ENCODE measurements at regions not wholly inside any gene's neighbourhood (a gene's known extent, or its start where the extent isn't known, plus 50 kb on each side); places are given as distances from the start of the nearest gene placed in this dataset.

DNA sequence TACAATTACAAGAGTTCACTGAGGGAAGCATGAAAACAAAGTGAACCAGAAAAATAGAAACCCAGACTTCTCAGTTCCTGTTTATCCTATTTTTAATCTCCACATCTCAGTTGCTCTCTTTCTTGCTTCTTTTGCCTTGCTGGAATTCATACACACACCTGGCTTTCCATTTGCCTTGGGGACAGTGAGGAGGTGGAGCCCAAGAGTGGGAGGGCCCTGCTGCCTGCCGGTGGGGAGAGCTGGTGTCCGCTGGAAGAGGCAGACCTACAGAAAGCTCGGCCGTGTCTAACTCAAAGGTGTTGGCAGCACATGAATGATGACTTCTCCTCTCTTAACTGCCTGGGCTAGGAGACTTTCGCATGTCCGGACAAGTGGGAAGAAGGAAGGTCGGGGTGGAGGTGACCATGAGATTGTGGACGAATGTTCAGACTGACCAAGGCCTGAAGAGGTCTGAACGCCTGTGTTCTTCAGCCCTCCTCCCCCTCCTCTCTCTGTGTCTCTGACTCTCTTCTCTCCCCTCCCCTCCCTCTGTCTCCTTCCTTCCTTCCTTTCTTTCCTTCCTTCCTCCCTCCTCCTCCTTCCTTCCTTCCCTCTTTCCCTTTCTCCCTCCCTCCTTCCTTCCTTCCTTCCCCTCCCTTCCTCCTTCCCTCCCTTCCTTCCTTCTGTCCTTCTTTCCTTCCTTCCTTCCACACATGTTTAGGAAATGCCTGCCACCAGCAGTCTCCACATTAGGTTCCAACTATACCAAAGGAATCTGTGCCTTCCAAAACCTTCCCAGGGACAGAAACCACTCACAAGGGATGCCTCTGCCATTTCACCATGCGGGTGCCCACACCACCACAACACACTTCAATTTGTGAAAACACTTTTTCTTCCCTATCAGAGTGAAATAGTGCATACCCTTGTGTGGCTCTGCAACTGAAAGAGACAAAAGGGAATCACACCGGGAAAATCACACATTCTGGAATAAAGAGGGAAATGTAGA lies 157.3 kb upstream of the RUNX1 start:
- TF ChIP-seq GATA2 (IDR thresholded peaks at IDR 0.05; ENCODE audit: low read depth, low read length) (no peak), GATA3 (IDR thresholded peaks at IDR 0.05; ENCODE audit: low read depth, low read length) (no peak)

DNA sequence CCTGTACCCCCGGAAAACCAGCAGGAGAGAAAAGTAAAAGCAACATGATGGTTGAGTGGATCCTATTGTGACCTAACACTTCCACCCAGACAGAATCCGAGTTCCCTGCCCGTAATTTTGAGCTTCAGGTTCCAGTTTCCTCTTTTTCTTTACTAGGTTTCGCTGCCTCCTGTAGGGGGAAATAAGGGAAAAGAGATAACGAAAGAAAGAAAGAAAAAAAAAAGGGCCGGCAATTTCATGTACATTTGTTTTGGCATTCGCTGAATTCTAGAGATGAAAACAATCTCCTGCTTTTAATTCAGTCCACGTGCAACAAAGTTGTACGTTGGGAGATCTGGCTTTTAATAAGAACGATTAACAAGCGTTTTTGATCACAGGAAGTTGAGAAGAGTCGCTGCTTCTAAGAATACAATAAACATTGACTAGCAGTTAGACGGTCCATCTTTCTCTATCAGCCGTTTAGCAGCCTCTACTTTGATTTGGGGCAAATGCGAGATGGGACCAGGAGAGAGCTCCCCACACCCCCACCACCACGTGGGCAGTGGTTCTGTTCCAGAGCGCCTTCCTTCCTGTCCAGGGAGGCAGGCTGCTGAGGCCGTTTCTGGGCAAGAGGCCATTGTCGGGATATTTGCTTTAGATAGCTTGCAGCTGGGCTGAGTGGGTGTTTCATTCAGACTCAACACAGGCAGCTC lies 155.9 kb upstream of the RUNX1 start:
- TF ChIP-seq GATA3 (IDR thresholded peaks at IDR 0.05; ENCODE audit: low read depth, low read length): no peak
- TF ChIP-seq GATA2 (IDR thresholded peaks at IDR 0.05; ENCODE audit: low read depth, low read length): no peak

DNA sequence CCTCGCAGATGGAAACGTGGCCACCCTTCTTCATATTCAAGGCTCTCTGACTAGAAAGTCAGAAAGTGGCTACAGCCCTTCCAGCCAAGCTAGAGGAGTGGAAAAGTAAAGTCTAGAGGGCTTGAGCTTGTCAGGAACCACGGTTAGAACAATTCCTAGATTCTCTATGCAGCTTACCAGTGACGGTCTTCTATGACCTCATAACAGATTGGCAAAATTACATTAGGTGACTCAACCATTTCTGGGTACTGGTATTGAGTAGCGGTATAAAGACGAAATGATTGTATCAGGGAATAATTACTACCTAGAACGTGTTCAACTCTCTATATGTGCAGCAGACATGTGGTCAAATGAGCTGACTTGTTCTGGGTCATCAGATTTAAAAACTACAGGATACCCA lies 155.0 kb upstream of the RUNX1 start:
- TF ChIP-seq GATA2 (IDR thresholded peaks at IDR 0.05; ENCODE audit: low read depth, low read length): no peak
- TF ChIP-seq GATA3 (IDR thresholded peaks at IDR 0.05; ENCODE audit: low read depth, low read length): no peak

DNA sequence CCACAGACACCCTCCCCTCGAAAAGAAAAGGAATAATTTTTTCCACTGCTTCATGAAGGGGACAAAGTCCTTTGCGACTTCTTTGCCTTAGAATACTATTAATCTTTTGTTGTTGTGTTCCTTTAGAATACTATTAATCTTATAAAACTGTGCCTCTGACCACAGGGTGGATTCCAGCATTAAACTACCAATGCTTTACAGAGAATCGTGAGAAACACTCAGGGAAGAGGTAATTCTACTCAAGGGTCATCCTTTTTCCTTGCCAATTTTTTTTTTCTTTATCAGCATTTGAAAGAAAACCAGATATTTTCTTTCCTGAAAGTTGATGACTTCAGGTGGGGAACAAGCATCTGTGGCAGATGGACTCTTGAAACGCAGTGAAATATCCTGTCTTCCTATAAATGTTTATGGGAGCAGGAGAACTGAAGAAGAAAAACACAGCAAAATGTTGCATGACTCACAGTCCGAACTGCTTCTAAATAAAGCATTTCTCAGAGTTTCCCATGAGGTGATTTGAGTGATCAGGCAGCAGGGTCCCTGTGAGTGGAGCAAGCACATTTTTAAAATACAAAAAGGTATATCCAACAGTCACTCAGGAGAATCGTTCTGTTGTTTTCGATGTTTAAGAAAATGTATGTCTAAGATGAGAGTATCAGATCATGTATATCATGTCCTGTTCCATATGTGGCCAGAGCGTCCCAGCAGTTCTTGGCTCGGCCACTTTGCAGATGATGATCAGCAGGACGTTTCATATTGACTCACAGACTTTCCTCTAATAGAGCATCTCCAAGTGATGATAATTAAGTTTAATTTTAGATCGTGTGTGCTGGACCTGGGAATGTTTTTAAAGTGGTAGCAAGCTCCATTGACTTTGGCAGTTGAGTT lies 154.2 kb upstream of the RUNX1 start:
- no peak for TF ChIP-seq GATA2 (IDR thresholded peaks at IDR 0.05; ENCODE audit: low read depth, low read length)
- TF ChIP-seq GATA3 (IDR thresholded peaks at IDR 0.05; ENCODE audit: low read depth, low read length): no peak

DNA sequence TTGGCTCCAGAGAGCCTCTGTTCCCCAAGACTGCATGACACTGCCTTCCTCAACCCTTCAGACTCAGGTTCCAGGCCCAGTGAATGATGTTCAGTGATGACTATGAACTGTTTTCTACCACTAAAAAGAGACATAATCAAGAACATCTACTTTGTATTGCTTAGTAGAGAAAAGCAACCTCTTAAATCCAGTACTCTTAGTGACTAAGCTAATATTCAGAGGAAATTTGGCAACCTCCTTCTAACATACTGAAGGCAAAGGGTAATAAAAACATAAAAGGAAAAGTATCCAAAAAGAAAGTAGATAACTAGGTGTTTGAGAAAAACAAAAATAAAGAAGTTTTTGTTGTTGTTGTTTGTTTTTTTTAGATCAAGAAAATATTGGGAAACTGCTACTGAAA lies 153.3 kb upstream of the RUNX1 start:
- TF ChIP-seq GATA3 (IDR thresholded peaks at IDR 0.05; ENCODE audit: low read depth, low read length) (no peak), GATA2 (IDR thresholded peaks at IDR 0.05; ENCODE audit: low read depth, low read length) (no peak)

DNA sequence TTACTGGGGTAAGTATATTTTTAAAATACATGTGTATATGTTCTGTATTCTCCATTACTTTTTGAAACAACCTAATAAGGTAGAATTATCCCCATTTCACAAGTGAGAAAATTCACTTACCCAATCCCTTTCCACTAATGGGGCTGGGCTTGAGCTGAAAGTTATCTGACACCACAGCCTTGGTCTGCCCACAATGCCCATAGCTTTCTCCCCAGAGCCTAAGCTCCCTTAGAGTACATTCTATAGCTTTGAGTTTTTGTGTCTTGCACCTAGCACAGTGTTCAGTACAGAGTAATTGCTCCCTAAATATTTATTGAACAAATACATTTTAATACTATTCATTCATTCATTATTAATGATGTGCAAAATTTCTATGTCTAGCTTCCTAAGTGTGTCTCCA lies 152.7 kb upstream of the RUNX1 start:
- TF ChIP-seq GATA3 (IDR thresholded peaks at IDR 0.05; ENCODE audit: low read depth, low read length) (no peak), GATA2 (IDR thresholded peaks at IDR 0.05; ENCODE audit: low read depth, low read length) (no peak)

DNA sequence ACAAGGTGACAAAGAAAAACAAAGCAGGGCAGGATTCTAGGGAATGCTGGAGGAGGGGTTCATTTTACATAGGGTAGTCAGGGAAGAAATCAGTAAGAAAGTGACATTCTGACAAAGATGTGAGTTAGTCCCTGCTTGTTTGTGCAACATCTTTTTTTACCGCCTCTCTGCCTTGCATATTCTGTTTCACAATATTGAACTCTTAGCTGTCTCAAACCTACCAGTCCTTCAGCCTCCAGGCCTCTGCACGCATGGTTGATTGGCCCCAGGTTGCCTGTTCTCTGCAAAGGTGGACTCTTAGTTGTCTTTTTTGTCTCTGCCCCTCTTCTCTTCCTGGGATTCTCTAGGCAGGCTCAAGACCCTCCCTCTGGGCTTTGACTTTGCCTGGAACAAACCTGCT lies 152.2 kb upstream of the RUNX1 start:
- no peak for TF ChIP-seq GATA3 (IDR thresholded peaks at IDR 0.05; ENCODE audit: low read depth, low read length)
- TF ChIP-seq GATA2 (IDR thresholded peaks at IDR 0.05; ENCODE audit: low read depth, low read length): no peak

DNA sequence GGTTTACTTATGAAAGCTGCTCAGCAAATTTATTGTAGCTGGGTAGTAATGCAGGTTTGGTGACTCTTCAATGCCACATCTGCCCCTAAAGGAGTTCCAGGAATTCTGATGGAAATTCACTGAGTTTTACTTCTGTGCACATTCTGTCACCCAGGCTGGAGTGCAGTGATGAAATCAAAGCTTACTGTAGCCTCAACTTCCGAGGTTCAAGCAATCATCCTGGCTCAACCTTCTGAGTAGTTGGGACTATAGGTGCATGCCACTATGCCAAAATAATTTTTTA lies 150.6 kb upstream of the RUNX1 start:
- TF ChIP-seq GATA3 (IDR thresholded peaks at IDR 0.05; ENCODE audit: low read depth, low read length): no peak
- TF ChIP-seq GATA2 (IDR thresholded peaks at IDR 0.05; ENCODE audit: low read depth, low read length): no peak

DNA sequence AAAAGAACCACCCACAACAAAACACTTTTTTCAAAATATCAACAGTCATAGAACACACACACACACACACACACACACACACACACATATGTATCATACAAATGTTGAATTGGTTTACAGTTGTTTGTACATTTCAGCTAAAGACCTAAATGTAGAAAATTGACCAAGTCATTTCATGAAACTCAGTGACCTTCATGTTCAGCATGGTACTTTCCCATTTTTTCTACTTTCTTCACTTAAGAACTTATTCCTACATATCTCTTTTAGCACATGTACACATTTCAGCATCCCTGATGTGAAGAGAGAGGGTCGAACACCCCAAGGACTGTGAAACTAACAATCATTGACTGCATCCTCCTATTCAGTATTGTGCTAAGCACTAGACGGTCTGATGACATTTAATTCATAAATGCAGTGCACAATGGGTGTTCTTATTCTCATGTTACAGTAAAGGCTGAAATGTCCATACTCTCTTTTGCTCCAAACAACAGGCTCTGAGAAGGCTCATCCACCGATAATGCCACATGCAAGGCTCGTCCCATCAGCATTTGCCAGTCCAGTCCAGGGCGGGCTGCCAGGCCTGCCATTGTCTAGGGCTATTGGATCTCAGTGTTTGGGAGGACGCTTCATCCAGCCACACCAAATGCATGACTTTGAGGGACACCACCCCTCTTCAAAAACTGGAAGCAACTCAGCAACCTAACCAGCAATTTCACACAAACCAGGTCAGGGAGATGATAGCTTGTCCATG lies 150.1 kb upstream of the RUNX1 start:
- TF ChIP-seq GATA3 (IDR thresholded peaks at IDR 0.05; ENCODE audit: low read depth, low read length) (no peak), GATA2 (IDR thresholded peaks at IDR 0.05; ENCODE audit: low read depth, low read length) (no peak)

DNA sequence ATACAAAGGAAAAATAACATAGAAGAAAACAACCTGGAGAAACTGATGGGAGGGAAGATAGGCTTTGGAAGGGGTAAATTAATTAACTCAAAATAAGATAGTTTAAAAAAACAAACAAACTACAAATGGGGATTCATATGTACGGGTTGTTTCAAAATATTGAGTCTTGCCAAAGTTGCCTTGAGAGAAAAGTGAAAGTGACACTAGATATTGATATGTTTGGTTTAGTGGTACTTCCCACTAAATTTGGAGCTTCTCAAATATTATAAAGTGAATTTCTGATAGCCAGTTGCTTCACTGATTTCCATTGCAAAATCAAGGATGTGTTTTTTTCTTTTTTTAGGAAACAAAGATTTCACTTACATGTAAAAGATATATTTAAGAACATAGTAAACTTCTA lies 149.5 kb upstream of the RUNX1 start:
- TF ChIP-seq GATA2 (IDR thresholded peaks at IDR 0.05; ENCODE audit: low read depth, low read length) (no peak), GATA3 (IDR thresholded peaks at IDR 0.05; ENCODE audit: low read depth, low read length) (no peak)

DNA sequence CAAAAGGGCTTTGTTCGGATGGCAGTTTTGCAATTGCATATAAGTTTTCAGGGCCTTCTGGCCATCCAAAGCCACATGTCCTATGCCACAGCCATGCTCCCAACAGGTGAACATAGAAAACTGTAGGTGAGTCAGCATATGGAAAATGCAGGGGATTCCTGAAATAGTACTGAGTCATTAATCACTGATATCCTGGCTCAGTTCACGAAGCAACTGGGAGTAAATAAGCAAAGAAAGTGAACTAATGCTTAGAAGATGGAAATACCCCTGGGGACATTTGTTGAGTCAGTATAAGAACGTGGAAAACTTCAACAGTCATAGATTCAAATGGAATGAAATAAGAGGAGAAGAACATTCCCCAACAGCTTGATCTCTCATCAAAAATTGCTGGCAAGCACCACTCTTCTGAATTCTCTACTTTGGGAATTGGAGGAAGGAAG lies 148.9 kb upstream of the RUNX1 start:
- TF ChIP-seq GATA2 (IDR thresholded peaks at IDR 0.05; ENCODE audit: low read depth, low read length): no peak
- TF ChIP-seq GATA3 (IDR thresholded peaks at IDR 0.05; ENCODE audit: low read depth, low read length): no peak

DNA sequence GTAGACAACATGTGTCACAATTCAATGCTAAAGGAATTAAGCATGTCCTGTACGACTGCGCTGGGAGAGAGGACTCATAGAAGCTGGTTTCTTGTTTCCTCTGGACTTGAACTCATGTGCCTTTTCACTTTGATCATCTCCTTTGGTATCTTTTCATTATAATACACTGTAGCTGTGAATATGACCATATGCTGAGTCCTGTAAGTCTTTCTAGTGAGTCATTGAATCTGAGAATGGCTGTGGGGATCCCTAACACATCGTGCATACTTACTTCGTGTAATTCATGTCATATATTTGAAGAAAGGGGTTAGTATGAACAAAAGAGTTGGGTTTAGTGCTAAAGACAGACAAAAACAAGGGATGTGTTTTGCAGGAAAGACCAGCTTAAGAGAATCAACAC lies 148.1 kb upstream of the RUNX1 start:
- TF ChIP-seq GATA3 (IDR thresholded peaks at IDR 0.05; ENCODE audit: low read depth, low read length): no peak
- no peak for TF ChIP-seq GATA2 (IDR thresholded peaks at IDR 0.05; ENCODE audit: low read depth, low read length)

DNA sequence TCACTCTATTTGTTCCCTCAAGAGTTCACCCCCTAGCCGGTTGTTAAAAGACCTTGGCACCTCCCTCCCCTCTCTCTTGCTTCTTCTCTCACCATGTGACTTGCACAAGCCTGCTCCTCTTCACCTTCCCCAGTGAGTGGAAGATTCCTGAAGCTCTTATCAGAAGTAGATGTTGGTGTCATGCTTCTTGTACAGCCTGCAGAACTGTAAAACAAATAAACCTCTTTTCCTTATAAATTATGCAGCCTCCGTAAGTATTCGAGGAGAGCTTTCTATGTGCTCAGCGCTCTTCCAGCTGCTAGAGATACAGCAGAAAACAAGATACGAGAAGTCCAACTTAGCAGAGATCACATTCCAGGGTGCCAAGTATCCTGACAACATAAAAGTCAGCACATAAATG lies 147.0 kb upstream of the RUNX1 start:
- TF ChIP-seq GATA2 (IDR thresholded peaks at IDR 0.05; ENCODE audit: low read depth, low read length) (no peak), GATA3 (IDR thresholded peaks at IDR 0.05; ENCODE audit: low read depth, low read length) (no peak)

All from SH-SY5Y (cell line).